GM19239 (cell line): ENCODE measurements at regions not wholly inside any gene's neighbourhood (a gene's known extent, or its start where the extent isn't known, plus 50 kb on each side); places are given as distances from the start of the nearest gene placed in this dataset.

ENCODE experiments used
- DNase-seq: peaks from one replicate; pipeline ENCODE4 v3.0.0; 2011; ENCODE audit warnings: low spot score; ENCODE audit not compliant: insufficient read length
- FAIRE-seq: peaks from 2 replicates; lab custom pipeline; 2011; peaks lifted over from hg19 to GRCh38; lab: Jason Lieb, UNC

- FAIRE-seq (no peak), DNase-seq (no peak)
Measured at GRCh38 chr4:85243857-85244256, 231.1 kb upstream of the ARHGAP24 start.

GRCh38 chr4:85244638-85245037 is 230.3 kb upstream of the ARHGAP24 start:
- FAIRE-seq (no peak), DNase-seq (no peak)

GRCh38 chr4:85246055-85246454 is 228.9 kb upstream of the ARHGAP24 start:
- DNase-seq, result no peak
- FAIRE-seq, result no peak

GRCh38 chr4:85250852-85251251 is 224.1 kb upstream of the ARHGAP24 start:
- DNase-seq (no peak), FAIRE-seq (no peak)

GRCh38 chr4:85257817-85258370 is 217.1 kb upstream of the ARHGAP24 start:
- FAIRE-seq (no peak), DNase-seq (no peak)

DNA sequence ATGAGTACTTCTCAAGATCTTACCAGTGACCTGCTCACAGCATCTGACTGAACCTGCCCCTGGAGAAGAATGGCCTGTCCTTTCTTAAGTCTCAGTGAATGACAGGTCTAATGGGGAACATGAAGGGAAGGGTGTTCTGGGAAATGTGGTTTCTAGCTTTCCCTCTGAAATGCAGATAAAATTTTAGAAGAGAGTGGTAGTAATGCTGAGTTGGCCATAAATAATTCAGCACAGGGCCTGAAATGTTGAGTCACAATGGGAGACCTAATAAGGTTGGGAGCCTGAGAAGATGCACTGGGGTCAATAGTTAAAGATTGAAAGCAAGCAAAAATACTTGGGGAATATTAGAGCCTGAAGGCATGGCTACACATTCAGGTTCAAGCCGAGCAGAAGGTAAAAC is 214.9 kb upstream of the ARHGAP24 start:
- no peak for DNase-seq
- no peak for FAIRE-seq

DNA sequence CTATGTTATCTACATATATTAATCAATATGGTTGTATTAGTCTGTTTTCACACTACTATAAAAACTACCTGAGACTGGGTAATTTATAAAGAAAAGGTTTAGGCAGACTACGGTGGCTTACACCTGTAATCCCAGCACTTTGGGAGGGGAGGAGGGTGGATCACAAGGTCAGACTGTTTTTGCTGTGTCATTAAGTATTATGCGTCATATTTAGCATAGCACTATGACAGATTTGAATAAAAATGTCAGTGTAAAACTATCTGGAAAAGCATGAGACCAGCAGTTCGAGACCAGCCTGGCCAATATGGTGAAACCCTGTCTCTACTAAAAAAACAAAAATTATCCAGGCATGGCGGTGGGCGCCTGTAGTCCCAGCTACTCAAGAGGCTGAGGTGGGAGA is 209.7 kb upstream of the ARHGAP24 start:
- DNase-seq (no peak), FAIRE-seq (no peak)

DNA sequence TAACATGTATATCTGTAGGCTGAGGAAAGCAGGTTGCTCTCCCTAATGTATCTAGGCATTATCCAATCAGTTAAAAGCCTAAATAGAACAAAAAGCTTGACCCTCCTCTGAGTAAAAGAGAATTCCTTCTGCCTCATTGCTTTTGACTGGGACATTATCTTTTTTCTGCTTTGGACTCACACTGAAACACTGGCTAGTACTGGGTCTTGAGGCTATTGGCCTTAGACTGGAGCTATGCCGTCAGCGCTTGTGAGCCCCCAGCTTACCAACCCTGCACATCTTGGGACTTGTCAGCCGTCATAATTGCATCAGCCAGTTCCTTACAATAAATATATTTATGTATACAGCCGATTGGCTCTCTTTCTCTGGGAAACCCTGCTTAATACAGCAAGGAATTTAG is 206.8 kb upstream of the ARHGAP24 start:
- FAIRE-seq (no peak), DNase-seq (no peak)

- no peak for FAIRE-seq
Measured at GRCh38 chr4:85268961-85269360, 206.0 kb upstream of the ARHGAP24 start.

GRCh38 chr4:85274955-85275354 is 200.0 kb upstream of the ARHGAP24 start:
- no peak for DNase-seq
- no peak for FAIRE-seq

More at GRCh38 chr4:85268961-85269360, 206.0 kb upstream of the ARHGAP24 start:
- no peak for DNase-seq

DNA sequence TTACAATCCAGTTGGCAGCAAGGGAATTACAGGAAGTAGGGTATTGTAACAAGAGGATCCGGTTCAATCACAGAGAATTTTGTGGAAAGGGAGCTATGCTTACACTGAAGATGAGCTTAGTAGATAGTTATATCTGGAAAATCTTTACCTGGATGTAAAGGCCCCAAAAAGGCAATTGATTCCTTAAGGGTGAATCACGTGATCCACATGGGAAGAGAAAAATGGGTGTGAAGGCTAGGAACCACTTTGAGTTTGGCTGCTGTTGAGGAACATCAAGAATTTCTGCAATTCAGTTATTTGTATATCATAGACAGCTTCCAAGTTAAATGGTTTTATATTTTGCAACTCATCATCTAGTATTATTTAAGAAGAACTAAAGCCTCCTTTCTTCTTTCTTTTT is 194.0 kb upstream of the ARHGAP24 start:
- FAIRE-seq, result no peak
- no peak for DNase-seq

GRCh38 chr4:85291226-85291625 is 183.7 kb upstream of the ARHGAP24 start:
- no peak for FAIRE-seq

DNA sequence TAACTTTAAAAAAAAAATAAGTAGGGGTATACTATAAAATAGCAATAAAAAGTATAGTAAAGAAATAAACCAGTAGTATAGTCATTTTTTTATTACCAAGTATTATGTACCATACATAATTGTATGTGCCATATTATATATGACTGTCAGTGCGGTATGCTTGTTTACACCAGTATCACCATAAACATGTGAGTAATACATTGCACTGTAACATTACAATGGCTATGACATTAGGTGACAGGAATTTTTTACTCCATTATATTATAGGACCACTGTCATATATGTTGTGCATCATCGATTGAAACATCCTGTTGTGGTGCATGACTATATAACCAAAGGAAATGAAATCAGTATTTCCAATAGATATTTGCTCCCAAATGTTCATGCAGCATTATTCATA is 176.9 kb upstream of the ARHGAP24 start:
- FAIRE-seq, result no peak
- no peak for DNase-seq

More at GRCh38 chr4:85291226-85291625, 183.7 kb upstream of the ARHGAP24 start:
- DNase-seq, result no peak

- DNase-seq, result no peak
- no peak for FAIRE-seq
Measured at GRCh38 chr4:85302193-85302736, 172.7 kb upstream of the ARHGAP24 start.

GRCh38 chr4:85302756-85303155 is 172.2 kb upstream of the ARHGAP24 start:
- no peak for FAIRE-seq
- no peak for DNase-seq

DNA sequence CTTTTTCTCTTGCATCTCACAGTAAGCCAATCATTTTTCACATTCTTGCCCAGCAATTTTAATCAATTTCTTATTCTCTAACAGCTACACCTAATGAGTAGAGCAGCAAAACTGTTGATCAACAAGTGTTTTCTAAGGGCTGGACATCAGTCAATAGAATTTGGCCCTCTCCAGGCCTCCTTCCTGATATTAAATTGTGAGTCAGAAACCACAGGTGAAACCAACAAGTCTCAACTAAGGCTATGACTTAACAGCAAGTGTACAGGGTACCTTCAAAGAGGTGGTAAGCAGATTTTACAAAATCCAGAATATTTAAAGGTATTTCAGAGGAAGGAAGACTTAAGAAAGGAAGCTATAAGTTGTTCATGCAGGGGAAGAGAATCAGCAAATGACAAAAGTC is 156.5 kb upstream of the ARHGAP24 start:
- DNase-seq (no peak), FAIRE-seq (no peak)

DNA sequence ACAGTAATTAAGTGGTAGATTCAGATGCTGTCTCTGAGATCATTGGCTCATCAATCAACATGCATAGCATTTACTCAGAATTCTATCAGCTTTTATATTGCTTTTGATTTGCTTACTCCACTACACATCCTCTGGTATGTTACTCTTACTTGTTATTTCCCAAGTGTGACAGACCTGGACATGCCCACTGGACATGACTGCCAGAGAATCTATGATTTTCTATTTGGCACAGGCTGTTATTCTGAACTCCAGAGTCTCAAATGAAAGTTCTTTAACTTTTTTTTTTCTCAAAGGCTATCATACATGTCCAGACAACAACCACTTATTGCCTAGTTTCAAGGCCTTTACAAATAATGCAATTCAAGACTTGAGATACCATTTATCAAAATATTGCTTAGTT is 116.1 kb upstream of the ARHGAP24 start:
- no peak for FAIRE-seq

GRCh38 chr4:85362550-85362949 is 112.4 kb upstream of the ARHGAP24 start:
- FAIRE-seq (no peak), DNase-seq (no peak)

More for the DNA sequence above, 116.1 kb upstream of the ARHGAP24 start:
- DNase-seq, result no peak

DNA sequence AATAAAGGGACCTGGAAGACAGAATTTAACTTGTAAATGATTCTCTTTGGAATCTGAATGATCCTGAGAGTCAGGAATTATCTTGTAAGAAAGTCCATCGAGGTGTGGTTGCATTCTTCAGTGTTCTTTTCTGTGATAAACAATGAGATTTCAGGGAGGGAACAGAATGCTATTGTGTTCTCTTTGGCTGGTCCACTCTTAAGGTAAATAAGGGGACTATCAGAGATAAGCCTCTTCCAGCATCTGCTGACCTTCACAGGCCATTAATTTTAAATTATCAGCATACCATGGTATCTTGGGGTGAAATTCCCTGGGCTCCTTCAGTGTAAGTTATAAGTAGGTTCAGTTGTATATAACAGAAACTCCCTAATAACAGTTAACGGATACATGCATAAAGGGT is 107.1 kb upstream of the ARHGAP24 start:
- FAIRE-seq (no peak), DNase-seq (no peak)

DNA sequence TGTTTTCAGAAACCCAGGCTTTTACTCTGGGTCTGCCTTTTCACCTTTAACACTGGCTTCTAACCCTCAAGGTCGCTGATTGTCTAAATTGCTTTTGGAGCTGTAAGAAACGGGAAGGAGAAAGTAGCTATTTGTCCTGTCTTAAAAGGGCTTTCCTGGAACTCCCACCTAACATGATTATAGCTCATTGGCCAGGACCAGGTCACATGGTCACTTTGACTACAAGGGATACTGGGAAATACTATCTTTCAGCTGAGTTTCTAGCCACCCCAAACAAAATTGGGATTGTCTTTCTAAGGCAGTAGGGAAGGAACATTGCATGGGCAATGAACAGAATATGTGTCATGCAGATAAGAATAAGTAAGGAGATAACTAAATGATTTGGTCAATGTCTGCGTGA is 106.7 kb upstream of the ARHGAP24 start:
- FAIRE-seq, result no peak
- DNase-seq, result no peak

- FAIRE-seq, result no peak
- DNase-seq, result no peak
Measured at GRCh38 chr4:85368932-85369331, 106.0 kb upstream of the ARHGAP24 start.

DNA sequence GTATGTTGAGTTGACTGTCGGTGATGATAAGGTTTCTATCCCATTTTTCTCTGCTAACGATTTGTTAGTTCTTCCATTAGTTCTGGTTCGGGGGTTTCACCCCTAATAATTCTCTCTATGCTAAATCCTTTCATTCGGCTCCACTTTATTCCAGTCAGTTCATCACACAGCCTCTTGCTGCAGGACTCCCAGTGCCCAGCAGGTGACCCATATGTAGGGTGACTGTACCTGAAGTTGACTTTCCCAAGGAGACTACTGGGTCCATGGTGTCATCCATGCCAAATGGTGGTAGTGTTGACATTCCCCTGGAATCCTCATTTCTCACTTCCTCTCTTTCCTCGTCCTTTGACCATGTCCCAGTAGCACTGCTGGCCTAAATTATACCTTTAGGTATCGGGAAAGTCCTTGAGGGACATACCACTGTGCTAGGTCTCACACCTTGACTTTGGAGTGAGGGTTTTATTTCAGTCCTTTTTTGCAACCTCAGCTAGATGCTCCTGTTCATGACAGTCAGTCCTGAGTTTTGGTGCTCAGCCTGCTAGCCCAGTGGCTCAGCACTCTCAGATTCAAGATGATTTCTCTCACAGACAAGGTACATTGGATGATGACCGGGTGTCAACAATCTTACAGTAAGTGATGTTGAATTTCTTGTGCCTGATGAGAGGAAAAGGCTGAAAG is 105.1 kb upstream of the ARHGAP24 start:
- DNase-seq, result no peak
- FAIRE-seq, result no peak
